IMR-90 (cell line): ENCODE measurements at regions not wholly inside any gene's neighbourhood (a gene's known extent, or its start where the extent isn't known, plus 50 kb on each side); places are given as distances from the start of the nearest gene placed in this dataset.

ENCODE experiments used
- ATAC-seq: fragments of 200-7000 bp; cut with Tn5 transposase; 2 replicates; pipeline ENCODE4 v1.9.1; 2020; ENCODE audit warnings: low read depth, mild to moderate bottlenecking, moderate library complexity
- BruUV-seq: library from RNA; stranded (reverse); fragments of 400-500 nt; replicated peaks from 2 replicates; lab custom pipeline; 2021; lab: Mats Ljungman, UMichigan
- CTCF ChIA-PET: fragments of 300-600 bp; formaldehyde crosslinking; extraction: SDS; loops from one replicate; lab custom pipeline; 2021; ENCODE audit warnings: antibody characterized with exemption; lab: Yijun Ruan, JAX
- POLR2A ChIA-PET: fragments of 300-600 bp; sonication (Branson Sonifier 250); formaldehyde crosslinking; loops from one replicate; lab custom pipeline; 2022; ENCODE audit warnings: antibody characterized with exemption; ENCODE audit not compliant: unreplicated experiment; lab: Charles Lee
- DNase-seq: peaks from one replicate; pipeline ENCODE4 v3.0.0; 2013
- H2AFZ ChIP-seq: replicated peaks from 2 replicates; pipeline ENCODE3; 2013; ENCODE audit warnings: low read length, mild to moderate bottlenecking; ENCODE audit not compliant: poor library complexity
- H2AK5ac ChIP-seq: 2 replicates; pipeline ENCODE4 v1.6.1; 2013; ENCODE audit warnings: low read depth, low read length, inconsistent platforms
- H2AK9ac ChIP-seq: replicated peaks from 2 replicates; pipeline ENCODE3; 2013; ENCODE audit warnings: mild to moderate bottlenecking, low read depth, low read length, moderate library complexity; ENCODE audit not compliant: poor library complexity
- H2BK120ac ChIP-seq: 2 replicates; pipeline ENCODE4 v1.6.1; 2013; ENCODE audit warnings: low read depth, low read length, inconsistent platforms
- H2BK15ac ChIP-seq: 3 replicates; pipeline ENCODE4 v1.6.1; 2013; ENCODE audit warnings: low read depth, low read length, inconsistent platforms
- H2BK20ac ChIP-seq: 2 replicates; pipeline ENCODE4 v1.6.1; 2013; ENCODE audit warnings: low read depth, mild to moderate bottlenecking, inconsistent platforms, low read length, moderate library complexity
- H2BK5ac ChIP-seq: 2 replicates; pipeline ENCODE4 v1.6.1; 2013; ENCODE audit warnings: mild to moderate bottlenecking, low read depth, low read length, inconsistent platforms; ENCODE audit not compliant: poor library complexity, severe bottlenecking
- H3K14ac ChIP-seq: replicated peaks from 2 replicates; pipeline ENCODE4 v1.6.1; 2013; ENCODE audit warnings: low read depth, low read length, inconsistent platforms
- H3K18ac ChIP-seq: 2 replicates; pipeline ENCODE4 v1.6.1; 2013; ENCODE audit warnings: low read depth, low read length, control low read depth
- H3K23ac ChIP-seq: 2 replicates; pipeline ENCODE4 v1.6.1; 2013; ENCODE audit warnings: low read depth, low read length, inconsistent platforms
- H3K27ac ChIP-seq: 2 replicates; pipeline ENCODE4 v1.5.1; 2013; ENCODE audit warnings: mild to moderate bottlenecking, control low read depth, low read length; ENCODE audit not compliant: insufficient read depth
- H3K27me3 ChIP-seq: 2 replicates; pipeline ENCODE4 v1.6.1; 2013; ENCODE audit warnings: low read length; ENCODE audit not compliant: control insufficient read depth, insufficient read depth
- H3K36me3 ChIP-seq: 2 replicates; pipeline ENCODE4 v1.6.1; 2013; ENCODE audit warnings: low read length, mixed read lengths; ENCODE audit not compliant: control insufficient read depth, insufficient read depth
- H3K4ac ChIP-seq: 2 replicates; pipeline ENCODE4 v1.6.1; 2013; ENCODE audit warnings: low read depth, low read length, inconsistent platforms
- H3K4me1 ChIP-seq: 2 replicates; pipeline ENCODE4 v1.6.1; 2013; ENCODE audit warnings: low read length, mixed read lengths; ENCODE audit not compliant: control insufficient read depth, insufficient read depth
- H3K4me2 ChIP-seq: 2 replicates; pipeline ENCODE4 v1.6.1; 2013; ENCODE audit warnings: low read depth, mild to moderate bottlenecking, control low read depth, low read length, moderate library complexity
- H3K4me3 ChIP-seq: 2 replicates; pipeline ENCODE4 v1.5.1; 2013; ENCODE audit warnings: low read depth, mild to moderate bottlenecking, control low read depth, low read length, moderate library complexity; ENCODE audit not compliant: insufficient read depth
- H3K56ac ChIP-seq: 2 replicates; pipeline ENCODE4 v1.6.1; 2013; ENCODE audit warnings: low read length, inconsistent platforms; ENCODE audit not compliant: insufficient read depth; ENCODE audit errors: extremely low read depth
- H3K79me1 ChIP-seq, 2 experiments: 2 replicates each; pipeline ENCODE4 v1.6.1; 2013; ENCODE audit warnings: low read length in 2 of 2, inconsistent platforms in 1 of 2, low read depth in 1 of 2
- H3K9ac ChIP-seq: 2 replicates; pipeline ENCODE4 v1.6.1; 2013; ENCODE audit warnings: low read depth, low read length, control low read depth
- H3K9me1 ChIP-seq: 2 replicates; pipeline ENCODE4 v1.6.1; 2013; ENCODE audit warnings: low read length, inconsistent platforms; ENCODE audit not compliant: insufficient read depth
- H3K9me3 ChIP-seq: 2 replicates; pipeline ENCODE4 v1.6.1; 2013; ENCODE audit warnings: low read length; ENCODE audit not compliant: control insufficient read depth, insufficient read depth
- H4K20me1 ChIP-seq: 2 replicates; pipeline ENCODE4 v1.6.1; 2013; ENCODE audit warnings: low read length, inconsistent platforms; ENCODE audit not compliant: insufficient read depth
- H4K5ac ChIP-seq: 2 replicates; pipeline ENCODE4 v1.6.1; 2013; ENCODE audit warnings: mild to moderate bottlenecking, low read depth, low read length, control low read depth
- H4K8ac ChIP-seq, 2 experiments: 2 replicates each; pipeline ENCODE4 v1.6.1; 2013; ENCODE audit warnings: low read depth in 2 of 2, low read length in 2 of 2, control low read depth in 1 of 2, inconsistent platforms in 1 of 2
- H4K91ac ChIP-seq: 2 replicates; pipeline ENCODE4 v1.6.1; 2013; ENCODE audit warnings: low read depth, low read length, inconsistent platforms; ENCODE audit not compliant: insufficient read depth
- BHLHE40 ChIP-seq: fragments of 150-350 bp; IDR thresholded peaks from 2 replicates; pipeline ENCODE4 v1.6.1; 2016; ENCODE audit warnings: mild to moderate bottlenecking, low read depth, low read length
- CEBPB ChIP-seq: IDR thresholded peaks from 2 replicates; pipeline ENCODE4 v1.6.1; 2012; ENCODE audit warnings: low read depth, low read length, improper control_type of control experiment
- CHD1 ChIP-seq: IDR thresholded peaks from 2 replicates; pipeline ENCODE4 v1.6.1; 2012; ENCODE audit warnings: low read depth, low read length, improper control_type of control experiment
- CTCF ChIP-seq: conservative IDR thresholded peaks from 2 replicates; pipeline ENCODE4 v1.5.1; 2012; ENCODE audit warnings: mild to moderate bottlenecking, low read depth, low read length, improper control_type of control experiment
- ELK1 ChIP-seq: fragments of 150-350 bp; IDR thresholded peaks from 2 replicates; pipeline ENCODE4 v1.6.1; 2016; ENCODE audit warnings: low read depth, mild to moderate bottlenecking, low read length, moderate library complexity, borderline replicate concordance
- FOS ChIP-seq: fragments of 150-350 bp; IDR thresholded peaks from 2 replicates; pipeline ENCODE4 v1.6.1; 2016; ENCODE audit warnings: low read depth, low read length
- MAFK ChIP-seq: IDR thresholded peaks from 2 replicates; pipeline ENCODE4 v1.6.1; 2012; ENCODE audit warnings: low read depth, low read length, improper control_type of control experiment
- MAZ ChIP-seq: IDR thresholded peaks from 2 replicates; pipeline ENCODE4 v1.6.1; 2012; ENCODE audit warnings: low read depth, mild to moderate bottlenecking, low read length, improper control_type of control experiment, moderate library complexity, borderline replicate concordance
- MXI1 ChIP-seq: IDR thresholded peaks from 2 replicates; pipeline ENCODE4 v1.6.1; 2012; ENCODE audit warnings: low read depth, mild to moderate bottlenecking, low read length, moderate library complexity, borderline replicate concordance
- NFE2L2 ChIP-seq: fragments of 150-350 bp; IDR thresholded peaks from 2 replicates; pipeline ENCODE4 v1.6.1; 2016; ENCODE audit warnings: low read depth, mild to moderate bottlenecking, low read length
- POLR2A ChIP-seq: IDR thresholded peaks from 2 replicates; pipeline ENCODE4 v1.6.1; 2012; ENCODE audit warnings: mild to moderate bottlenecking, low read depth, low read length
- RAD21 ChIP-seq: IDR thresholded peaks from 2 replicates; pipeline ENCODE4 v1.6.1; 2012; ENCODE audit warnings: low read length, improper control_type of control experiment
- RCOR1 ChIP-seq: IDR thresholded peaks from 2 replicates; pipeline ENCODE4 v1.6.1; 2012; ENCODE audit warnings: mild to moderate bottlenecking, low read length, improper control_type of control experiment; ENCODE audit not compliant: insufficient replicate concordance
- RFX5 ChIP-seq: IDR thresholded peaks from 2 replicates; pipeline ENCODE4 v1.8.0; 2012; ENCODE audit warnings: low read depth, mild to moderate bottlenecking, low read length, moderate library complexity
- SMC3 ChIP-seq: fragments of 150-350 bp; IDR thresholded peaks from 2 replicates; pipeline ENCODE4 v1.6.1; 2016; ENCODE audit warnings: low read depth, mild to moderate bottlenecking, antibody characterized with exemption, low read length, moderate library complexity
- USF2 ChIP-seq: fragments of 150-350 bp; IDR thresholded peaks from 2 replicates; pipeline ENCODE4 v1.6.1; 2017; ENCODE audit warnings: mild to moderate bottlenecking, antibody characterized with exemption, low read length, low read depth
- WGBS, 2 experiments: methylation state at CpG; one replicate each; pipeline versions ENCODE4 v1.1.5 to v1.1.7; 2013; ENCODE audit warnings: missing lambda C conversion rate in 2 of 2; ENCODE audit not compliant: insufficient read length in 1 of 2; ENCODE audit errors: extremely low coverage in 2 of 2; 5-methylcytosine and 5-hydroxymethylcytosine counted together
- dilution Hi-C: fragments of 300-500 bp; cut with HindIII; formaldehyde crosslinking; loops from one replicate; pipeline ENCODE4 v1.14.3; 2018; ENCODE audit warnings: low sequenced_read_pairs; ENCODE audit not compliant: unreplicated experiment
- in situ Hi-C: fragments of 300-500 bp; cut with MboI; formaldehyde crosslinking; loops from 3 replicates; pipeline ENCODE4 v1.14.3; 2019; ENCODE audit warnings: low sequenced_read_pairs, inconsistent platforms, mixed read lengths
- intact Hi-C: fragments of 100-400 bp; cut with micrococcal nuclease; formaldehyde crosslinking; loops from 2 replicates; pipeline ENCODE4 v1.10.0; 2022

- DNase-seq (no peak), ATAC-seq (no peak)
- no peak overlapping the region for H3K27ac ChIP-seq
- peaks cover 10% of the 10 kb centered on the region for H3K4me1 ChIP-seq
- H2AK9ac ChIP-seq: no peak overlapping the region
- no peaks in the 10 kb centered on the region for H3K36me3 ChIP-seq
- H2AK5ac ChIP-seq: no peak overlapping the region
- H3K79me1 ChIP-seq: no peaks in the 10 kb centered on the region
- ChIA-PET POLR2A (no interaction called here), CTCF (no interaction called here)
- no peak overlapping the region for H4K91ac ChIP-seq
- intact Hi-C loops: no loop called here
- no peaks in the 10 kb centered on the region for H4K20me1 ChIP-seq
- no peaks in the 10 kb centered on the region for H3K27me3 ChIP-seq
- H2BK120ac ChIP-seq: no peak overlapping the region
- H4K8ac ChIP-seq: no peak overlapping the region
- no peak overlapping the region for H2AFZ ChIP-seq
- no peak overlapping the region for H3K9ac ChIP-seq
- H2BK5ac ChIP-seq: no peak overlapping the region
- H2BK20ac ChIP-seq: no peak overlapping the region
- H3K4me3 ChIP-seq: no peak overlapping the region
- in situ Hi-C loops: no loop called here
- H3K23ac ChIP-seq: no peak overlapping the region
- no peaks in the 10 kb centered on the region; the same call in 1 of the 2 replicates for H3K9me1 ChIP-seq
- H3K9me3 ChIP-seq: no peaks in the 10 kb centered on the region
- TF ChIP-seq MAFK: no peak
- TF ChIP-seq RAD21: no peak
- no peak for TF ChIP-seq MXI1
- TF ChIP-seq ELK1: no peak
- no peak for TF ChIP-seq NFE2L2
- no peak for TF ChIP-seq RCOR1
- TF ChIP-seq SMC3: no peak
- TF ChIP-seq USF2: no peak
- TF ChIP-seq FOS: no peak
- TF ChIP-seq RFX5: no peak
- no peak for TF ChIP-seq POLR2A
- TF ChIP-seq MAZ: no peak
- no peak for TF ChIP-seq CHD1
- no peak for TF ChIP-seq CEBPB
- TF ChIP-seq BHLHE40: no peak
- no peak for TF ChIP-seq CTCF
- BruUV-seq: no TSS peak
- no peak overlapping the region for H3K56ac ChIP-seq
- no peak overlapping the region for H4K5ac ChIP-seq
- H3K14ac ChIP-seq: no peak overlapping the region
- H3K18ac ChIP-seq: no peak overlapping the region
- 49% methylated on average over 2 of the region's 5 CpGs; no CpG with 5 or more reads in 1 of the 2 experiments for WGBS, 2 experiments
- H3K4me2 ChIP-seq: no peak overlapping the region
- dilution Hi-C loops: no loop called here
- H2BK15ac ChIP-seq: no peak overlapping the region
- H3K4ac ChIP-seq: no peak overlapping the region
Observed at GRCh38 chr4:147064856-147065255, 119.2 kb upstream of the TTC29 start.
